Adrenal gland (tissue), 5 donors: ENCODE measurements at regions not wholly inside any gene's neighbourhood (a gene's known extent, or its start where the extent isn't known, plus 50 kb on each side); places are given as distances from the start of the nearest gene placed in this dataset.

Experiments used
- POLR2A ChIP-seq, 2 donors: fragments of 450-650 bp; IDR thresholded peaks; one replicate each; pipeline ENCODE4 v1.6.1; 2017; ENCODE audit warnings: antibody characterized with exemption in 2 of 2, mild to moderate bottlenecking in 2 of 2, moderate library complexity in 1 of 2
- TF ChIP-seq, protein P1 (sequence below), 6 experiments: fragments of 450-650 bp in 4 of 6; fragments of 200-600 bp in 2 of 6; sonication (generic) in 1 of 6; IDR thresholded peaks; 1 replicate in 5 of 6; 2 replicates in 1 of 6; pipeline versions ENCODE4 v1.5.1 to v1.8.0; 2016 to 2021; ENCODE audit warnings: antibody characterized with exemption in 6 of 6, mild to moderate bottlenecking in 2 of 6, moderate library complexity in 1 of 6
- donor health status: DM: no; HTN: no; CAD: no.

DNA sequence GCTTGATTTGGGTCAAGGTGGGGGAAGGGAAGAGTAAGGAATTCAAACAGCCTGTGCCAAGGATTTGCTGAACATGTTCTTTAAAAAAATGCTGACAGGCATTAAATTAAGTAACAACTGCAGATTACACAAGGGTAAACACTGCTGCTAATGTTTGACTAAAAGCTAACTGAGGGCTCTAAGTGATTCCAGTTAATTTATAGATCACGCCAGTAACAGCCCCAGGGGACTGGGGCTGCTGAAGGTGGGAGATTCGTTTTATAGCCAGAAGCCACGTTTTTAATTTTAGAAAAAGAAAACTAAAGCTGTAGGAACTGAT is 321.7 kb downstream of the DLEU7 start:
- TF ChIP-seq, protein P1, sequence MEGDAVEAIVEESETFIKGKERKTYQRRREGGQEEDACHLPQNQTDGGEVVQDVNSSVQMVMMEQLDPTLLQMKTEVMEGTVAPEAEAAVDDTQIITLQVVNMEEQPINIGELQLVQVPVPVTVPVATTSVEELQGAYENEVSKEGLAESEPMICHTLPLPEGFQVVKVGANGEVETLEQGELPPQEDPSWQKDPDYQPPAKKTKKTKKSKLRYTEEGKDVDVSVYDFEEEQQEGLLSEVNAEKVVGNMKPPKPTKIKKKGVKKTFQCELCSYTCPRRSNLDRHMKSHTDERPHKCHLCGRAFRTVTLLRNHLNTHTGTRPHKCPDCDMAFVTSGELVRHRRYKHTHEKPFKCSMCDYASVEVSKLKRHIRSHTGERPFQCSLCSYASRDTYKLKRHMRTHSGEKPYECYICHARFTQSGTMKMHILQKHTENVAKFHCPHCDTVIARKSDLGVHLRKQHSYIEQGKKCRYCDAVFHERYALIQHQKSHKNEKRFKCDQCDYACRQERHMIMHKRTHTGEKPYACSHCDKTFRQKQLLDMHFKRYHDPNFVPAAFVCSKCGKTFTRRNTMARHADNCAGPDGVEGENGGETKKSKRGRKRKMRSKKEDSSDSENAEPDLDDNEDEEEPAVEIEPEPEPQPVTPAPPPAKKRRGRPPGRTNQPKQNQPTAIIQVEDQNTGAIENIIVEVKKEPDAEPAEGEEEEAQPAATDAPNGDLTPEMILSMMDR (IDR thresholded peaks at IDR 0.05): no peak
- TF ChIP-seq POLR2A (IDR thresholded peaks at IDR 0.05): no peak
